LoVo (cell line): ENCODE measurements at regions not wholly inside any gene's neighbourhood (a gene's known extent, or its start where the extent isn't known, plus 50 kb on each side); places are given as distances from the start of the nearest gene placed in this dataset.

Experiments
- DNase-seq: peaks from one replicate; pipeline ENCODE4 v3.0.0-alpha.2; 2016; ENCODE audit warnings: low spot score

DNA sequence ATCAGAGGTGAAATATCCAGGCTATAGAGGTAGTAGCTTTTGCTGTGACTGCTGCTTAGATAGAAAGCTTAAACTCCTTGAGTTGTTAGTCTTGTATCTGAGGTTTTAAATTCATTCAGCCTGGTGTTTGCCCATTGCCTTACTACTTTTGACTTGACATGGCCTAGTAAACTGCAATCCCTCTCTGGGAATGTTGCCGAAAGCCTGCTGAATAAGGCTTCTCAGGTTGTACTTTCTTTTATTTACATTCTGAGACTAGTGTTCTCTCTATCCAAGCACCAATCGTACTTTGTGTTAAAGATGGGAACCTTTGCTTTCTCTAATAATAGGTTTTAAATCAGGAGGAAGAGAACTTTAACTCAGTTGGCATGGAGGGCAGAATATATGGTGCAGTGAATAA lies 357.6 kb upstream of the CWC22 start:
- DNase-seq = no peak

DNA sequence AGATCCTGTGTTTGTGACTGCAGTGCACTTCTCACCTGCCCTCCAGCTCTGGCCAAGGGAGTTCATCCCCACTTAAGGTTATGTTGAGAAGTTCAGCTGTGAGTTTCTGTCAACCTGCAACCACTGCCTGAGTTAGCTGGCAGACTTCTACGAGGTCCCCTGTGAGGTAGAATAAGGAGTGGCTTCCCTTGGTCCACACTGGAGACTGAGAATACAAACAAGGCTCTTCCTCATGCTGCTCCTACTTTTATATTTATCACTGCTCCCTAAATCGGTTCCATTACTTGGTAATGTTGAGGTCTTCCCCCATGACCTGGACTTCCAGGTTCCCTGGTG lies 353.2 kb upstream of the CWC22 start:
- no peak for DNase-seq

DNA sequence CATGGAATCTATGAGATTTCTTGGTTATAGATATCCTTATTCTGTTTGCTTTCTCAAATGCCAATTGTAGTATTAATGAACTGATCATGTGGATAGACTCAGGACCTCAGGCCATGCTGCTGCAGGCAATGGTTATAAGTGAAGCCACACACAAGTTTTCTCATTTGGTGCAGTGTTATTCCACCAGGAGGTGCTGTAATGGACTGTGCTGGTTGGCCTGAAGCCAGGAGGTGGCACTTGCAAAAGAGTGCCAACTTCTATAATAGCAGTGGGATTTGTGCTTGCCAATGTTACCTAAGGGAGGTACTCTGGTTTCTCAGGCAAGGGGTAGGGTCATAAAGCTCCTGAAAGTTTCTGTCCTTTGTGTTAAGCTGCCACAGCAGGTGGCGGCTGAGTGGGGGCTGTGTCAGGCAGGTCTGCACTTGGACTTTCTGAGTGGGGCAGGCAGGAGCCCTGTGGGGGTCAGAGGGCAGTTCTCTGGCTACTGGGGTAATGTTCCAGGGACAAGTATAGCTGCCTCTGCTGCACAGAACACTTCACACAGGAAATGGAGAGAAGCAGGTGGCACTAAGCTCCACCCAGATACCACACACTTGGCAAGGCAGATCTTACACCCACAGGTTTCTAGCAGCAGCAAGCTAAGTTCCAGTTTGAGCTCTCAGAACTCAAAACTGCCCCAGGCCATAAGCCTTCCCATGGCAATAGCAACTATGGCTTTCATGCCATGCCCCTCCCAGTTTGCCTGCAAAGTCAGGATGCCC lies 352.6 kb upstream of the CWC22 start:
- DNase-seq = no peak

DNA sequence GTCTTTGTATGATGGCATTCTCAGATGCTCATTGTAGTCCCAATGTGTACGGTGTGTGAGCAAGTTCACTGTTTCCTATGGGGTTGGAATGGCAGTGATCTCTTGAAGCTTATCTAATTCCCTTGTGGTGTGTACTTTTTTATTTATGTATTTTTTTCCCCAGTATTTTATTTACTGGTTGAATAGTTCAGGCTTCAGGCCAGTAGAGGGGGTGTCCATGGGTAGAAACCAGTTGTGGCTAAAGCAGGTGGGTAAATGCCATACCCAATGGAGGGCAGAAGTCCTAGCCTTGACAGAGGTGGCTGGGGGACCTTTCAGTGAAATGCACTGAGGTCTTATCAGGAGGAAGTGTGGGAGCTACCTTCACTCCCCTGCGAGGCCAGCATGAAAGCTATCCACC lies 351.4 kb upstream of the CWC22 start:
- DNase-seq = no peak

DNA sequence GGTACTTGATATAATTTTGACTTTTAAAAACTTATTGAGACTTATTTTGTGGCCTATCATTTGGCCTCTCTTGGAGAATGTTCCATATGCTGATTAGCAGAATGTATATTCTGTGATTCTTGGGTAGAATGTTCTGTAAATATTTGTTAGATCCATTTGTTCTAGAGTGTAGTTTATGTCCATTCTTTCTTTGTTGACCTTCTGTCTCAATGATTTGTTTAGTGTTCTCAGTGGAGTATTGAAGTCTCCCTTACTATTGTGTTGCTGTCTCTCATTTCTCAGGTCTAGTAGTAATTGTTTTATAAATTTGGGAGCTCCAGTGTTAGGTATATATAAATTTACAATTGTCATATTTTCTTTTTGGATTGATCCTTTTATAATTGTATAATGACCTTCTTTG lies 349.6 kb upstream of the CWC22 start:
- DNase-seq = no peak

DNA sequence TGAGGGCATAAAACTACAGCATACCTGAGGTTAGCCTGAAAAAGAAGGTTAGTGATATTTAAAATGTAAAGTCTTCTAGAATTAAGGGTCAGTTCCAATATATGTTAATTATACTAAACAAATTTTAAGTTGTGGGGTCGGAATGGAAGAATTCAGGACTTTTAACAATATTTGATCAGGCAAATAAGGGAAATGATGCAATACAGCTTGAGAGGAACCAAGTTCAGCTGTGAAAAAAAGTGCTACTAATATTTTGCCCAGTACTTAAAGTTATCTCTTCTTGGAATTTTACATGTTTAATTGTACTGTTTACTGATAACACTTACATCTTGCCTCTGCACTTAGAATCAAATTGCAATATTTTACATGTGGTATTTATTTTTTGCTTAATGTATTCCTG lies 345.5 kb upstream of the CWC22 start:
- no peak for DNase-seq

DNA sequence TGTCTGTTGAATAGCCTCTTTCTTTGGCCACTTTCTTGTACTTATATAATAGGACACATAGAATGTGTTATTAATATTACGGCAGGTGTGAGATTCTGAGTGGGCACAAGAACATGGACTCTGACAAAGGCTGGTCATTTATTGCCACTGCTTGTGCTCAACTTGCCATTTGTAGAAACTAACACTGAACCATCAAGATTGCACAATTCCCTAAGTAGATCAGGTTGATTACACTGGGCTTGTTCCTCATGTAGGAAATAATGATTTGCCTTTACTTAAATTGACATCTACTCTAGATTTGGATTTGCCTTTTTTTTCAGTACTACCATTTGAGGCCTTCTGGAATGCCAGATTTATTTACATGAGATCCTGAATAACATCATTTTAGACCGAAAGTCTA lies 342.7 kb upstream of the CWC22 start:
- DNase-seq = no peak

DNA sequence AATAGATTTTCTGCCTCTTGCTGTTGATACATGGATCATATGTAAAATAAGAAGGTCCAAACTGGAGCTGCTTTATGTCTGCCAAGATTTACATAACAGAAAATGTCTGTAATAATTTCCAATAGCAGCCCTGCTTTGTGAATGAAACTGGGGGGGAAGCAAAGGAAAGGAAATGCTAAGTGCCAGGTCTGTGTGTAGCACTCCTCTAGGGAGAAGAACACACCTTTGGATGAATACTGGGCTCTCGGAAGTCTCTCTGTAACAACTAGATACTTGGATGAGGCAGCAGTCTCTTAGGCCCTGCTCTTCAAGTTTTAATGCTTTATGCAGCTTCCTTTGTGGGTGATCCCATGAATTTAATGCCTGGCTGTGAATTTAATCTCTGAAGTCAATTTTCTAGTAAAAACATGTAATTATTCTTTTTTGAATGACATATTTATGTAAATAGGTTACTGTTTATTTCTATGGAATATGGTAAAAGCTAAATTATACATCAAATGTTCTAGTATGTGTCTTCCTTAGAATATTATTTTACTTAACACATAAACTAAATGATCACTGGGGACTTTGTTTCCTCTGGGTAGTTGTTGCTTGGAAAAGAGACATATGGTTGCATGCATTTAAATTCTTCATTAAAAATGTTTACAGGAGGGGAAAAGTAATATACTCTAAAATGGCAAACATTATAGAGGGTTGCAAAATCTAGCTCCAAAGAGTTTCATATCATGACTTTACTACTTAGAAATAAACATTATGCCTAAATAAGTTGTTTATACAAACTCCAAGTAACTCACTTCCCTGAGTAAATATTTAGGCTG lies 336.6 kb upstream of the CWC22 start:
- DNase-seq = no peak

DNA sequence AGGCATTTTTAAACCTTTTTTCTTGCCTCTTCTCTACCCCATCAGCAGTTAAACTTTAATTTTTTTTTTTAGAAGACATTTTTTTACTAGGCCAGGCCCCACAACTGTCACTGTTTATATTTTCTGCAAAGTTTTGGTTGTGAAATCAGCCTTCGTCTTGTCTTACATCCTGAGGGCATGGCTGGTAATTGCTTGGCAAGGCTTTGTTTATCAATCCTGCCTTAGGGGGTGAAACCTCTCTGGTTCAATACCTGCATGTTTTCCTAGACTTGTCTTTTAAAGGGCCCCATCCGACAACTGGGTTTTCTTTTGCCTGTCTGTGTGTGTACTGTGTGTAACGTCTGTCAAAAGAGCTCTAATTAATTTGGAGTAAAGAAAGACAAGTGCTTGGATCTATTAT lies 330.0 kb upstream of the CWC22 start:
- DNase-seq = no peak

DNA sequence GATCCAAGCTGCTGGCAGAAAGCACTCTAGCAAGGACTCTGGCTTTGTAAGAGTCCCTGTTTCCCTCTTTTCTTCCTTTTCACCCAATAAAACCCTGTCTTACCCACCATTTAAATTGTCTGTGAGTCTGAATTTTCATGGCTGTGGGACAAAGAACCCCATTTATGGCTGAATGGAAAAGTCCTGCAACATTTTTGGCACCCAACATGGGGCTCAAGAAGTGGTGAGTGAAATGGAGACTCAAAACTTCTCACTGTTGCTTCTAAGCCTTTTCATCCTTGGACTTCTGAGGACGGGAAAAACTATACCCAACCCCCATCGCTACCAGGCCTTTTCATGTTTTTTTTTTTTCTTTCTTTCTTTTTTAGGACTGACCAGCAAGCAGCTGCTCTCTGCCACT lies 329.5 kb upstream of the CWC22 start:
- no peak for DNase-seq

DNA sequence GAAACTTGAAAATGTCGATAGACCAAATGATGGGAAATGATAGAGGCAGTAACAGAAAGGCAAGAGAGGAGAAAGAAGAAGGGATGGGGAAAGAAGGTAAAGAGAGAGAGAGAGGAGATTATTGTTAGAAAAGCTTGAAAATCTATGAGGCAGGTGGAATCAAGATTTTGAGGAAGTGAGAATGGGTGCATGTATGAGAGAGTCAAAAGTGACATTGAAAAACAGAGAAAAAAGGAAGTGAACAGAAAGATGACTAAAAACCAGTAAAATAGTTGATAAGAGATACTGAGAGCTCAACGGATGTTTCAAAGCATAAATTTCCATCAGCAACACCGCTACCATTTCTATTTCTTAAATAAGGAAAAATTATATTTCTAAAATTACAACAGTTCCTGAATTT lies 327.4 kb upstream of the CWC22 start:
- no peak for DNase-seq

DNA sequence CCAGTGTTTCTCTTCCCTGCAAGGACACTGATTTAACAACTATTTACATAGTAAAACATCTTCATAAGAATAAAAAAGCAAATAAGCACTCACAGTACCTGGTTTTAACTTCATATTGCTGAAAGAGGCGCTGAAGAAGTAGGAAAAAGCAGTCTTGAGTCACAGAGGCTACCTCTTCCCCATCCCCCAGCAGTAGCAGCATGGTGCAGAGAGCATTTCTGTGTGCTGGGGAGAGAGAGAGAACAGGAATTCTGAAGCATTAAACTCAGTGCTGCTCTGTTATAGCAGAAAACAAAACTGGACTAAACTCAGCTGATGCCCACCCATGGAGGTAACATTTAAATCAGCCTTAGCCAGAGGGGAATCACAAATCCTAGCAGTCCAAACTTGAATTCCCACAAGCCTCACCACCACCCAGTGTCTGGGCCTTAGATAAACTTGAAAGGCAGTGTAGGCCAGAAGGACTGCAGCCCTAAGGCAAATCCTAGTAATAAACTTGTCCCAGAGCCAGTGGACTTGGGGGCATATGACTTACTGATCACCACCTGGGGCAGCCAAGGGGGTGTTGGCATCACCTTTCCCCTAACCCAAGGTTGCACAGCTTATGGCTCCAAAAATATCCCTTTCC lies 321.8 kb upstream of the CWC22 start:
- no peak for DNase-seq

DNA sequence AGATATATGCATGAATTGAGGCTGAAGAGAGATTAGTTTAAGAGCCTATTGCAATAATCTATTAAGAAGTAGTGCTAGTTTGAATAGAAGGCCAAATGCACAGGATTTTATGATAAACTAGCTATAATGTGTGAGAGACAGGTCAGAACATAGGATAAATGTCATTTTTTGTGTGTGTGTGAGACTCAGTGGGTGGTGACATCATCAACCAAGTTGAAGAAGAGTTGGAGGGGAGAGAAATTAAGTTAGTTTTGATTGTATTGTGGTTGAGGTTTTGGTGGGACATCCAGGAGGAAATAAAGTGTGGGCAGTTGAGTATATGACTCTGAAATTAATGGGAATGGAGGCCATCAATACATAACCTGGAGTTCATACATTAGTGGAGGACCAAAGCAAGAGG lies 320.1 kb upstream of the CWC22 start:
- DNase-seq = no peak

DNA sequence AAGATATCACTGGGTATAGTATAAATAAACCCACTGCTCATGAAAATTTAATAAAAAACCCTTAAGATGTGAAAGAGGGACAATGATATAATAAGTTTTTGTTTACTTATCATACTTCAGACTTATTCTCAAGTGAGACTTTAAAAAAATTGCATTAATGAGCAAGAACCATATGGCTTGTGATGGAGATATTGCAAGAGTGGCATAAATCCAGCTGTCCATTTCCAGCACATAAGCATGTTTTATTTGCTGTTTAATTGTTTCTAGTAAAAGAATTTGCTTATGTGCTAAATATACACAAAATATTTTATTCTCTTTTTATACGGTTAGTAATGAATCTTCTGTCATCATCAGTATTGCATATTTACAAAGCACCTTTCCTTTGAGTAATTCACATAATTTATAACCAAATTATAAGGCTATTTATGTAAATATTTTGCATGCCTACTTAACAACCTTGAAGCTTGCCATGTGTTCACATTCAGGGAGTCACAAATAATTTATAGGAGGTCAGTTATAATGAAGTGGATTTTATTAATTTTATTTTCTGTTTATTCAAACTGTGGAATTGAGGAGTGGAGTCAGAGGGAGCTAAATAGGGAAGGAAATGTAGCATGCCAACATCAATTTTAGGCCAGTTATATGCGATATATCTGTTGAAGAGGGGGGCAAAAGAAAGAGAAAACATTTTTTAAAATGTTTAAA lies 318.5 kb upstream of the CWC22 start:
- DNase-seq = no peak

DNA sequence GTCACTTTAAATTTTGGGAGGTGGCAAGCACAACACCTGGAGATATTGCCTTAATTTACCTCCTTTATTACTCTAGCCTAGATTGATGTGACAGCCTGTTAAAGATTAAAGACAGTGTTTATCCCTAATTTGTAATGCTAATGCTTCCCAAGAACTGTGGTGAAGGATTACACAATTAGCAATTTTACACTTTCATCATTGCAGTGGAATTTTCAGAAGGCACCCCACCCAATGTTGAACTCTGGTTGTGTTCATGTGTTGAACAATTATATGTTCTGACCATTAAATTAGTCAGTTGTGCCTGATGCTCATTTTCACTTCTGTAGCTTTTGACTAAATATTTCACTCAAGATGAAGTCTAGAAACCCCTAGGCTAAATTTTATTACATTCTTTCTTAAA lies 317.1 kb upstream of the CWC22 start:
- no peak for DNase-seq

DNA sequence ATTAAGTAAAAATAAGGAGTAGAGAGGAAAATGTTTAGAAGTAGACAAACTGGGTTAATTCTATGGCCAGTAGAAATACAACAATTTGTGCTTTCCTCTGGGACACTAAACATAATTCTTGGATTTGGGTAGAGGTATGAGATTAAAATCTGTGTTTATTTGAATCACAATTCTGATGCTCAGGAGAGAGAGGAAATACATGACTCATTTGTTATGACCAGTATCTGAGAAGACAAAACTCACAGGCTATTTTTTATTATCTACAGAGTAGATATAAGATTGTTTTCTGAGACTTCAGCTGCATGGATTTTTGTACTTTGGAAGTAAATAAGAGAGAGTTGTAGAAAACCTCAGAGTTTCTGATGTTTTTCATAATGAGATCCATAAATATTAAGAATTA lies 315.7 kb upstream of the CWC22 start:
- no peak for DNase-seq

DNA sequence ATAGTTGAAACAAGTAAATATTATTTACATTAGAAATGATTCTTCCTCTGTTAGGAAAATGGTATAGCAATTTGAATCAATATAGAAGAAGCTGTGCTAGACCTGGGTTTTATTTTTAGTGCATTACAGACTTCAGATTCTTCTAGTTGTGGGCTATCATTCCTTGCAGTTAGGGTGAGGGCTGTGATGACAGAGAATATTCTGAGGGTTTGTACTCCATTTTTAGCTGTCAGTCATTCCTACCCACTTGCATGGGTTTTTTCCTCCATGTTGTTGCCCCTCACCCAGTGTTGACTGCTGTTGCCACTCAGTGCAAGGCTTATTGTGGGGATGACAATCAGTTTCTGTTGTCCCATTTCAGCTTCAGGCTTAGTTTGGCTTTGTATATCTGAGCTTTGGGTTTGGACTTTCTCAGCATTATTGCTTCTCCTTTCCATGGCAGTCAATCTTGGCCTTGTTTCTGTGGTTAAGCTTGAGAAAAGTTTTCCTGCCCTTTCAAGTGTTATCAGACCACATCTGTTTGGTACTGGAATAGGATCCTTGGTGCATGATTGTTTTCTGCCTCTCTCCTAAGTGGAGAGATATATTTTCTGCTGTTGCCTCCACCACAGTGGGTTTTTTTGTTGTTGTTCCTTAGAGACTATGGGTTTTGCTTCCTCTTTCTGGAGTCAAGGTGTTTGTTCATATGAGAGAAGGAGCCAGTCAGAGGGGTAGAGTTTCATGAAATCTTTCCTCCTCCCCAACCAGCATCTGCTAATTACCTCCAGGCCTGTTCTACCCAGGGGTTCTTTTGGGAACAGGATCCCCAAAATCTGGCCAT lies 312.7 kb upstream of the CWC22 start:
- DNase-seq = no peak

DNA sequence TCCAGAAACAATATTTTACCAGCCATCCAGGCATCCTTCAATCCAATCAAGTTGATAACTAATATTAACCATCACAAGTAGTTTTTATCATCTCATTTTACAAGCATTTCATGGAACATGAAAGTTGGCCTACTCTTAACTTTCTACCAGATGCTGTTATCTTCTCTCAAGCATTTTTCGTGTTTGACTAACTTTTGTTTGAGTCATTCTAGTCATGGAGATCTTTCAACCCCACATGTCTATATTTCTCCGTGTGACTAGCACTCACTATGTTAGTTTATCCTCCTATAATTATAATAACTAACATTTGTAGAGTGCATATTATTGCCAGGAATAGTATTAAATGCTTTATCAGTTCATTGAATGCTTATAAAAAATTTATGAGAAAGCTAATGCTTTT lies 307.0 kb upstream of the CWC22 start:
- no peak for DNase-seq

DNA sequence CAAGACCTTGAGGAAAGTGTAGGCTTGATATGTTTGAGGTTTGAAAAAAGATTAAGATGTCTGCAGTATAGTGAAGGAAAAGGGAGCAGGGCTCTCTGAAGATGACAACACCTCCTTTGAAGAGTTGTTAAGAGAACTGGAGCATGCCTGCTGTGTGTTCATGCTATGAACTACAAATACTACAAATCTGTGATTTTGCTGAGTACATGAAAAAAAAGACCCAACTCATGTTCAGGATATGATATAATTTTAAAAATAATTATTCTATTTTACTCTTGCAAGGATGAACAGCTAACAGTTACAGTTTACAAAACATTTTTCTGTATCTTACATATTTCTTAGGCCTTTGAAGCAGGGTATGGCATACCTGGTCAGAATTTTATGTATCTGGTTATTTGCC lies 305.4 kb upstream of the CWC22 start:
- DNase-seq = no peak

DNA sequence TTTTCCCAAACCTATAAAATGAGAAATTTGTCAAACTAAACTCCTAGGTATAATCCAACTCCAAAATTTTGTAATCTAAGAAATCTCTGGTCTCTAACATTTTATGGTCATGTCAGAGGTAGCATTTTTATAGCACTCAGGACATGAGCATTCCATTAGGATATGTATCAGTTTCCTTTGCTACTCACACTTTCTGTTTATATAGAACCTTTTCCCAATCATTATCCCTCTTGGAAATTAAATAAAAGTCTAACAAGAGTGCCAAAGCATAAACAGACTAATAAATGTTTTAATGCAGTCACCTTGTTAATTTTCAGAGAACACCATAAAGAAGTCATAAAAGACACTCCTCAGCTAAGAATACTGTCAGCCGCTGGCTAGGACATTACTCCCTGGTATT lies 300.0 kb upstream of the CWC22 start:
- no peak for DNase-seq

DNA sequence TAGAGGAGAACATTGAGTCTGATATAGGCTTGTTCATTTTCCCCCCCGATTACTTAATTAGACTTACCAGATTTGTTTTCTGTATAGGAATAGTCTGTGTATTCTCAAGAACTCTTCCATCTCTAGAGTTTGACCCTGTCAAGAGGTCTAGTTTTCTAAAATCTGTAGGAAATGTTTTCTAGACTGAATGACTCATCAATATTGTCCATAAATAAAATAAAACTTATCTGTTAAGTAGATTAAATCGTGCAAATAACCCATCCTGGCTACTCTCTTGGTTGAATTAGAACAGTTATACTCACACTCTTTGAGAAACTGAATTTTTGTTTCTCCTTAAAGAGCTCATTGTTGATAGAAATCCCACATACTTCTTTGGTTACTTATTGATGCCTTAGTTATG lies 299.2 kb upstream of the CWC22 start:
- DNase-seq = no peak
